Suppressor macrophage treated with lipopolysaccharide for 1 hour (primary cell): ENCODE measurements at regions not wholly inside any gene's neighbourhood (a gene's known extent, or its start where the extent isn't known, plus 50 kb on each side); places are given as distances from the start of the nearest gene placed in this dataset.
"Not testable (repeated sequence)": the region's sequence is repeated elsewhere in the genome, so short reads cannot be mapped to it uniquely, and the experiment has no call there.

Source experiments
- DNase-seq, 3 donors: peaks; one replicate each; pipeline ENCODE4 v3.0.0-alpha.2; 2020 to 2022

DNA sequence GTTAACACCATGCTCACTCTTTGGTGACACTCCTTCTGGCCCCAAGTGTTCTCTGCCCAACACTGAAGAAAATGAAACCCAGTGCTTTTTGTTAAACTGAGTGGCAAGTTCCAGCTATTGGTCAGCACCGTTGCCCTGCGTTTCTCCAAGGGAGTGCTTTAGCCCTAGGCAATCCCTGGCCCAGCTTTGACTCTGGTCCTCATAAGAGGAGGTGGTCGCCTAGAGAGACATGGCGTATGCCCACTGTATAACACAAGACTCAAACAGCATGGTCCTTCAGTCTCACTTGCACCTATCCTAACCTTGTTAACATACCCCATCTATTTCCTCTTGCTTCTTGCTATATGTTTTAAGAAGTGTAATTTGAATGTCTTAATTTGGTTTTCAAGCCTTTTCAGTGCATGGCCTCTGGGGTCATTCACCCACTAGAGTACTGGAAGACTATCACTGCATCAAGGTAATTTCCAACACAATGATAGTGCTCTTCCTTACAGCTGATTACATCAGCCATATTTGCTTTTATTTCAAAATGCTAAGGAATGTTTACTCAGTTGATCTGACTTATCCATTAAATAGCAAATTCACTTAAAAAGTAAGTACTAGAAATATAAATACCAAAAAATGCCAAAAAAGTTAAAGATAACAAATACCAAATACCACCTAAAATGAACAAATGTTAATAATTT lies 190.5 kb upstream of the SOX21 start:
- DNase-seq = no peak

DNA sequence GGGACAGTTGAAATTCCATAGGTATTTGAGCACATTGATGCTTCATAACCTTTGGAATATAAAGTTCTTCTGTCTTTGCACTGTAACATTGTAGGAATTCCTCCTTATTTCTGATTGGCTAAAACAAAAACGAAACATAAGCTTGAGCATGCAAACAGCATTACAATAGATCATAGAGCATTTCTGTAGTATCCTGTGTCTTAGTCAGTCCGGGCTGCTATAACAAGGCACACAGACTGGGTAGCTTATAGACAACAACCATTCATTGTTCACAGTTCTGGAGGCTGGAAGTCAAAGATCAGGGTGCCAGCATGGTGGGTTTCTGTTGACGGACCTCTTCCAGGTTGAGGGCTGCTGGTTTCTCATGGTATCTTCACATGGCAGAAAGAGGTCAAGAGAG lies 188.7 kb upstream of the SOX21 start:
- DNase-seq = no peak

DNA sequence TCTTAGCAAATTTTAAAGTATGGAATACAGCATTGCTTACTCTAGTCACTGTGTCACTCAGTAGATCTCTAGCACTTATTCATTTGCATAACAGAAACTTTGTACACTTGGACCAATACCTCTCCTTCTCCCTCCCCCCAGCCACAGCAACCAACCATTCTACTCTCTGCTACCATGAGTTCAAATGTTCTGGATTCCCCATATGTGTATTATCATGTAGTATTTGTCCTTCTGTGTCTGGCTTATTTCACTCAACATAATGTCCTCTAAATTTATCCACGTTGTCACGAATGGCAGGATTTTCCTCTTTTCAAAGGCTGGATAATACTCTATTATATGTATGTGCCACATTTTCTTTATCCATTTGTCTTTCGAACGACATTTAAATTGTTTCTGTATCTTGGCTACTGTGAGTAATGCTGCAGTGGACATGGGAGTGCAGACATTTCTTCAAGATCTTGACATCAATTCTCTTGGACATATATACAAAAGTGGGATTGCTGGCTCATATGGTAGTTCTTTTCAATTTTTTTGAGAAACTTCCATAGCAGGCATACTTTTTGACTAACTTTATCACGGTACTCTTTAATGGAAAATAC lies 184.5 kb upstream of the SOX21 start:
- DNase-seq = no peak

DNA sequence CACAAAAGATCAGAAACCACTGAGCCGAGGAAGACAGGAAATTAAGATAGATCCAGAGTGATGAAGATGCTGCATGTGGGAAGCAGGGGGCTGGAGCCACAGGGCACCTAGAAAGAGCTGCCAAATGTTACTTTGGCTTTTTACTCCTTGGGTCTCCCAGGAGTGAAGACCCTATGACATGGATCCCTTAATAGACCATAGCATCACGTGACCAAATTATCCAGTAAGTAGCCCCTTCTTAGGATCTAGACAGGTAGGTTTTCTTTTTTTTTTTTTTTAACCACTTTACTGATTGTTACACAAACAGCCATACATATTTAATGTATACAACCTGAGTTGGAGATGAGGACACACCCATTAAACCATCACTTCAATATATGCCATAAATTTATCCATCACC lies 183.9 kb upstream of the SOX21 start:
- DNase-seq = no peak

DNA sequence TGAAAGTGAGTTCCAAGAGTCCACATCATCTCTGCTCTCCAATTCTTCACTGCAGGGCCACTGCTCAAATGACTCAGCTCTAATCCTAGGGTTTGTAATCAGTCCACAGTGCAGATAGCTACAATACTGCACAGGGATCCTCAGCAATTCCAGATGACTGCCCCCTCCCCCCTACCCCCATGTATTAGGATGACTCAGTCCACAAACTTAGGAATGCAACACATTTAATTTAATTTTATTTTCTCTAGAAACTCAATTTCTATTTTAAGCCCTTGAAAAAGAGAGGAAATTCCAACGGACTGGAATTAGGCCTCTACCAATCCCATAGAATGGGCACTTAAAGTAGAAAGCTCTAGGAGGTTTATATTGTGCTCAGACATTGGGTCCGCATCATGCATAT lies 173.8 kb upstream of the SOX21 start:
- no peak for DNase-seq

DNA sequence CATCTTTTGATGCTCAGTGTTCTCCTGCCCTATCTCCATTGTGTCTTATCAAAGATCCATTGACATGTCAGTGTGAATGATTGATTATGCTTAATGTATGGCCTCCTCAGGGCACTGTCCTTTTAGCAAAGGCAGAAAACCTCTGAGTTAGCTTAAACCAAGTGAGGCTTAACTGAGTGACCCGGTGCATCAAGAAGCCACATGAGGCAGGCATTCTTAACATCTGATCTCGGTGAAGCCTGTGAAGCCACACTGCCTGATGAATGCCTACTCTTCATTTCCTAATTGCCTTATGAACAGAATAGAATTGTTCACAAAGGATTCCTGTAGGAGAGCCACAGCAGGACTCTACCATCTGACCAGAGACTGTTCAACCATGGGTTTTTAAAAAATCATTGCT lies 168.1 kb upstream of the SOX21 start:
- no peak for DNase-seq

DNA sequence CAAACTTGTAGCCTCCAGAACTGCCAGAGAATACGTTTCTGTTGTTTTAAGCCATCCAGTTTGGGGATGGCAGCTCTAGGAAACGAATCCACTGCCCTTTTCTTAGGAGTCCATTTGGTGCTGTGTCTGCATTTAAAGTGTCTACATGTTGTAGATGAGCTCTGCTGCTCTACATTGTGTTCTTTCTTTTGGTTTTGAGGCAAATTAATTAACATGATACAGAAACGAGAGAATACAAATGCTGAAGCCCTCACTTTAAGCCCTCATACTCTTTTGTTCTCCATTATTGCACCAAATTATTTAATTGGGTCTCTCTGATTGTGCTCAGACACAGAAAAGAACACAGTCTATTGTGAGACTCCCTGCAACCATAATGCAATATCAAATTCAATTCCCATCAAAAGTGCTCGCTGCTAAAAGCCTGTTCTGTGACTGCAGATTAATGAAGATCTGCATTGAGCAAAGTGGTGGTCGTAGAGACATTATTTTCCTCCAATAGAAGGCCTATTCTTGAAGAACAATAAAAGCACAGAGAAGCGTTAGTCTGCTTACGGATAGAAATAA lies 166.3 kb upstream of the SOX21 start:
- DNase-seq = no peak

DNA sequence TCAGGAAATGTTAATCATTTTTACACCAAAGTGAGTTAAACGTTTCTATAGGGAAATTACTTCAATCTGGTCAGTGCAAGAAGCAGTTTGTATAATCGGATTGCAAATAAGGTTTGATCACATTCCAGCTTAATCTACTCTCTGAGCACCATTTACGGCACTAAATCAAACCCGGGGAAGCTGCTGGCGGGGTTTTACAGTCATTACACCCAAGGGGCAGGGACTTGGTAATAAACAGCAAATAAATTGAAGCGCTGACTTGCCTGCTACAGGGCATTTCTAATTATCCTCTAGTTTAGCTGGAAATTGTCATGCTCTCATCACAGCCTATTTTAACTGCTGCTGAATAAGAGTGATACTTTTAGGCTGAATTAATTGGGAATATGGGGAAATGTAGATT lies 152.1 kb upstream of the SOX21 start:
- DNase-seq = no peak

DNA sequence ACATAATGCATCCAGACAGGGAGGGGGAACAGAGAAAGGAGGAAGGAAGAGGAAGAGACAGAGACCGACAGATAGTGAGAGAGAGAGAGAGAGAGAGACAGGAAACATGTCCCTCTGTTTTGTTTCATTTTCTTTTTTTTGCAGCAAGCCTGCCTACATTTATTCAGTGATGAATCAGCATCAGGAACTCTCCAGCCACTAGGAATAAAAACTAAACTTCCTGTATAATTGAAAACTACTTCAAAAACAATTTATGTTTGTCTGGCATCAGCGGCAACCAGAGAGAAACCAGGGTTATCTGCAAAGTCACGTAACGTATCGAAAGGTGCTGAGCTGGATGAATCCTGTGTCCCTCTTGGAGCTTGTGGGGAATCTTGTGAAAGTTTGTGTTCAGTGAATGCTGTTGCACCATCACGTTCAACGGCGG lies 148.6 kb upstream of the SOX21 start:
- peak; percentile 24 to 54 (median 38) for DNase-seq

DNA sequence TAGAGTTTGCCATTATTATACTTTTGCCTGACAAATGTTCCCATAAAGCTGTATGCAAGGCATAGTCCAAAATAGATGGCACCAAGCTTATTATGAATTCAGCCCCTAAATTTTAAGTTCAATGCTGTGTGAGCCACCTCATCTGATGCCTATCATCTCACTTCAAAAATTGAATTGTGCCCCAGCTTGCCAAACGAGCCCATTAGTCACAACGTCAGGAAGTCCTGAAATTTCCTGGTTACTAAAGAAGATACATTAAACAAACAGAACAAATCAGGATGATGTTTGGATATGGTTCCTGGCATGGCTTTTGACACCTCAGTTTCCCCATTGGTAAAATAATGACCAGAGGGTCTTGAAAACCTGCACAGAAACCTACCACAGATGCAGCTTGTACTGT lies 147.5 kb upstream of the SOX21 start:
- DNase-seq = no peak

DNA sequence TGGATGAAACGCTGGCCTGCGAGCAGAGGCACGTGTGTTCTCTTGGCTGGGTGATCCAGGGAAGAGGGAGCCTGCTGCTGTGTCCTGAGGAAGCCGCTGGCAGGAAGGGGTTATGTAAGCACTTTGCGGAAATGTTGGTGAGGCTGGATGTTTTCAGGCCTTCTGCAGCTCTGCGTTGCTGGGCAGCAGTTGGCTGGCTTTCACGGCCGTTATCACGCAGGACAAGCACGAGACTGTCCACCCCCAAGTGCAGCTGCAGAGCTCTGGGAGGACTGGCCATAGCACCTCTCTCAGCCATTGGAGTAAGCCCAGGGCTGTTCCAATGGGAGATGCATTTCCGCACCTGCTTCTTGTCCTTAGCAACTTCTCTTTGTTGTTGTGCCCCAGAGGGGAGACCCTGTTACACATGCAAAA lies 146.9 kb upstream of the SOX21 start:
- peak in 2 of 3 donors; percentile 20 to 23 for DNase-seq

DNA sequence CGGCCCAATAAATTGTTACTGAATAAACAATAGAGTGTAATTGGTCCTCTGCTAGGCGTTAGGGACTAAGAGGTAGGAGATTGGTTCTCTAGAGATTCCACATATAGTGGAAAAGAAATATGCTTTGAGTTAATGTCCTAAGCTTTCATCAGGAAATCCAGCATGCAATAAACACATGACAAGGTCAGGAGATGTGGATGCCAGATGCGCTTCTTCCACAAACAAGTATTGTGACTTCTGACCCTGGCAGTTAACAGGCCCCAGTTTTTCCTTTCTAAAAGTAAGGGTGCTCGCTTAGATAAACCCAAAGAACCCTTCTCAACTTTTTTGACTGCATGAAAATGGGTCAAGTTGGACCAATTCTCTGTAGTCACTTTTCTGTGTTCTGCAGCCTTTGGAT lies 146.5 kb upstream of the SOX21 start:
- no peak for DNase-seq

DNA sequence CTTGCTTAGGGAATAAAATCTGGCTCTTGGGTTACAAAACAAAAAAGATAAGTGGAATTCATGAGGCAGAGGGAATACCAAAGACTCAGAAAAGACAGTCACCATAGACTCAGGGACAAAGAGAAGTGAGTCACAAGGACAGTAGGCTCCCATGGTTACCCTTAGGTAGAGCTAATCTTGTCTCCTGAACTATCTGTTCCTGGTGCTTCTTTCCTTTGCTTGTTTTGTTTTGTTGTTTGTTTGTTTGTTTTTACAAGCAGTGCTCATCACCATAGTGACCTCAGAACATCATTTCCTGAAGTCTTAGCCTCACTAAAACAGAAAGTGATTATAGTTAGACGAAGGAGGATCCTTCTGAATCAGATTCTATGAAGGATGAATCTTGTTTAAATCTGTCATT lies 142.3 kb upstream of the SOX21 start:
- no peak for DNase-seq

DNA sequence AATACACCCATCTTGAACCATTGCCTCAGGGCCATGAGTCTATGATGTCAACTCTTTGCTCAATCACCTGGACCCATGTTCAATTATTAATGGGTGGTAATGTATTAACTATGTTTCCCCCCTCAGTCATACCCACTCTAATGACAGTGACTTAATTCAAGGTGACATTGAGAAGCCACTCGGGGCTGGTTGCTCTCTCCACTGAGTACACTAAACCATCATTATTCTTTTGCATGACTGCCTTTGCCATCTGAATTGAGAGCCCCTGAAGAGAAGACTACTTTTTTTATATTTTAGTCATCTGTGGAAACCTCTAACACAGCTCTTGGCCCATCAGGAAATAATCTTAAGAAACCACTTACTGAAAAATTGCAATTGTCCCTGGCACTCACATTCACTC lies 139.2 kb upstream of the SOX21 start:
- DNase-seq = no peak

DNA sequence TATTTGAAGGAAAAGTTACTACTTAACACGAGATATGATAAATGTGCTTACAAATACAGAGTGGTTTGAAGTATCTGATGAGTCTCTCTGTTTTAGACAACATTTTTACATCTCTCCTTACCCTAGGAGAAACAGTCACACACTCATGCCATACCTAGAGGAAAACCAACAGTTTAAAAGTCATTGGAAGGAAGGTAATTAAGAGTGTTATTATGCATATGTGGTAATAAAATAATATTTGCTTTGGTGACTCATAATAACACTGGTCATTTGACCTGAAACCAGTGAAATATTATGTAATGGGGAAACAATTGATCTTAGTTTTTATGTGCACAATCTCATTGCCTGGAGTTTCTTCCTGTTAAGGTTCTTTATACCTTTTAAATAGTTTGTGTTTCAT lies 136.9 kb upstream of the SOX21 start:
- DNase-seq = no peak

DNA sequence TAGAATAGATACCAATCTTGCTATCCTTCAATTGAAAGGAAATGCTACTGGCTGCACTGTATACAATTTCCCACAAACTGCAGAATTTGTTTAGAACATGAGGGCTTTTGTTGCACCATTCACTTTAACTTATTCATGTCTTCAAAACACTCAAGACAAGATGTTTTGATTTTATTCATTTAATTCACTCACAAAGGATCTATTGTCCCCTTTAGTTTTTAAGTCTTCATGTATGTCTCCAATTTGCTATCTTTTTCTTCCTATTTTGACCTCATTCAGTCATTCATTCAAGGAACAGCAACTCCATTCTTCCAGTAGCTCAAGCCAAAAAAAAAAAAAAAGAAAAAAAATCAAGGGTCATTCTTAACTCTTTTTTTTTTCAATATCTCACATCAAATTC lies 130.6 kb upstream of the SOX21 start:
- DNase-seq = no peak

DNA sequence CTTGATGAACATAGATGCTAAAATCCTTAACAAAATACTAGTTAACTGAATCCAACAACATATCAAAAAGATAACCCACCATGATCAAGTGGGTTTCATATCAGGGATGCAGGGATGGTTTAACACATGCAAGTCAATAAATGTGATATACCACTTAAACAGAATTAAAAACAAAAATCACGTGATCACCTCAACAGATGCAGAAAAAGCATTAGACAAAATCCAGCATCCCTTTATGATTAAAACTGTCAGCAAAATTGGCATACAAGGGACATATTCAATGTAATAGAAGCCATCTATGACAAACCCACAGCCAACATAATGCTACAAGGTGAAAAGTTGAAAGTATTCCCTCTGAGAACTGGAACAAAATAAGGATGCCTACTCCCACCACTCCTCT lies 124.7 kb upstream of the SOX21 start:
- DNase-seq = not testable (repeated sequence)

DNA sequence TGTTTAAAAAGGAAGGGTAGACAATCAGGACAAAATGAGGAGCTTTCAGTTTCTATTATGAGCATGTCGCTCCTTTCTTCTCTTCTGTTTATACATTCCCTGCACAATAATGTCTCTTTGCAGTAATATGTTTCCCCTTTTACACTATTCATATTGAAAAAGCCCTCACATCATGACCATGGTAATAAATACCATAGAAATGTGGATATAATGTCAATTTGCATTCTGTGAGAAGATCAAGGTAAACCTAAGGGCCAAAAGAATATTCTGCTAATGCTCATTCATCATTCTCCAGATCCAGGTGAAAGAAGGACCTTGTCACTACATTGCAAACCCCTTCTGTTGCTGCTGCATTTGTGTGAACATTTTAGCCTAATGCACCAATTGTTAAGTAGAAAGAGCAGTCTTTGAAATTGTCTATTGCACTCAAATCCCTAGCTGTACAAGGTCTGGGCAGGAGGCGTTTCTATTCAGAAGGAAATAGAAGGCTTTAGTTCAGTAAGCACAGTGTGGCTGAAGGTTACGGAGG lies 117.6 kb upstream of the SOX21 start:
- no peak for DNase-seq

DNA sequence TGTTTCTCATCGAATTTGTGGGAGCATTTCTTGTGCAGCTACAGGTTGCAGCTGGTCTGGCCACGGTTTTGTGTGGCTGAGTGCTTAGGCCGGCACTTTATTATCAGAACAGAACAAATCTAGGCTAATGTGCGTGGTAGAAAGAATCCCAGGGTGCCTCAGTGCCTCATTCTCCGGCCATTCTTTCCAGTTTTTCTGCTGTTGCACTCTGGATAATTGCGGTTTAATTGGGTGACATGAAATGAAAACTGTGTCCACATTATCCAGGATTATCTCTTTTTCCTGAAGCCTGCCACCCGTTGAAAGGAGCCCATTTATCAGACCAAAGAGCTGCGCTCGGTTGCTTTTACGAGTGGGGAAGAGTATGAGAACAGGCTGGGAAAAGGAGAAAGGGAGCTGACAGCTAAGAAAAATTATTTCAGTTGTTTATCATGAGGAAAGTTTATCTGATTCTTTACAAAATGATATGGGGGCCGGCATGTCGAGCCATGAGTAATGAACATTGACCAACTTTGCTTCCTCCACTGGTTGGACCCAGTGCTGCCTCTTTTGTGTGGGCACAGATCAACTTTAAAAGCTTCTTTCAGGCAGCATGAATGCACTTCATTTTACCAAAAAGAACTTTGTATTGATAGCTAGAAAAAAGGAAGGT lies 117.0 kb upstream of the SOX21 start:
- DNase-seq = no peak

DNA sequence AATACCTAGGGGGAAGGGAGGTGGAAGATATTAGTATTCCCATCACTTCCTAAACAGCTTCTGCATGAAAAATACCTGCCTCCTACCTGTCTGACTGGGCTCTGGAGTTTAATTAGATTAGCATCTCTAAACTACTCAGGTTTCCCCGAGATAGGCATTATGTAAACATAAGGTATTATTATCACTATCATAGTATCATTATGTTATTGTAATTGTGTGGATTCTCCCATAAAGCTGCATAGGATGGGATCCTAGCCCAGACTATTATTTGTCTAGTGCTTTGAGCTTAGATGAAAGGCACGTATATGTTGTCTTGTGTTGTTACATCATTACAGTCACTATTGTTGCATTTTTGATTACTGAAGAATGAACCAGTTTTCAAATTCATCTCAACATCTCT lies 115.2 kb upstream of the SOX21 start:
- no peak for DNase-seq

DNA sequence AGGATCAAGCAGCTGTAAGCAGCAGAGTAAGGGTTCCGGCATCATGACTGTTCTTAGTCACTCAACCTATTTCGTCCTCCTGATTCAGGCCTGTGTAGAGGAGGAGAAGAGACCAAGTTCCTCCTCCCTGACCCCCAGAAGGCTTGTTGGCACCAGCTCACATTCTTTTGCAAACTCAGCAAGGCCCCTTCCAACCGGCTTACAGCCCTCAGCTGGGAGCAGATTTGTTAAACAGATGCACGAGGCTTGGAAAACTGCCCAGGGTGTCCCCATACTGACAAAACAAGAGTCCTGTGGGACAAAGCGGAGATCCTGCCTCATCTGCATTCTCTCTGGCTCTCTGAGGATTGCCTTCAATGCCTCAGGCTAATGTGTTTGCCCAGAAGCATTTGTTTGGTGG lies 113.2 kb upstream of the SOX21 start:
- no peak for DNase-seq

DNA sequence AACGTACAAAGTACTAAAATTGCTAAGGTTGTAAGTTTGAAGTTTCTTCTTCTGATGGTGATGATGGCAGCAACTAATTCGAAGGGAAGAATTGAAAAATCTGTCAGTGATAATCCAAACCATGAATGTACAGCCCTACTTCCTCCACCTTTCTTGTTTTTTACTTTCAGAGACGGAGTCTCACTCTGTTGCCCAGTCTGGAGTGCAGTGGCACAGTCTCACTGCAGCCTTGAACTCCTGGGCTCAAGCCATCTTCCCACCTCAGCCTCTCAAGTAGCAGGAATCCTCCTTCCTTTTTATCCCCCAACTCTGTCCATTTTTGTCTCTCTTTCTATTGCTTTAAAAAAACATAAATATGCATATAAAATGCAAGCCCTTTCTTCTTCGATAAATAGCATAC lies 112.3 kb upstream of the SOX21 start:
- no peak for DNase-seq

DNA sequence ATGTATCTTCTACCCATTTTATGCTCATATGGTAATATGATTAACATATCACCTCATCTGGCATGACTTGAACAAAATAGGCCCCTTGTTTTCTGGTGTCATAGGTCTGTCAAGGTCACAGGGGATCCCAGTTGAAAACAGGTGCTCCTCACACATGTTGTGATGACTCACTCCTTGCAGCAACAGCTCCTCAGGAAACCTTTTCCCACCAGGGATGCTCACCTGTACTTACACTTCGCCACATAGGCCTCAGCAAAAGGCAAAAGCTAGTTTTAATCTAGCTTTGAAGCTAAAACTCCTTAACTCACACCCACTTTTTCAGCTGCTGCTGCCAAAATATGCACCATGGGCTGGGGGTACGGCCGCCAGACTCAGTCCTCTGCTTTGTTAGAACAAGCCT lies 110.0 kb upstream of the SOX21 start:
- no peak for DNase-seq

DNA sequence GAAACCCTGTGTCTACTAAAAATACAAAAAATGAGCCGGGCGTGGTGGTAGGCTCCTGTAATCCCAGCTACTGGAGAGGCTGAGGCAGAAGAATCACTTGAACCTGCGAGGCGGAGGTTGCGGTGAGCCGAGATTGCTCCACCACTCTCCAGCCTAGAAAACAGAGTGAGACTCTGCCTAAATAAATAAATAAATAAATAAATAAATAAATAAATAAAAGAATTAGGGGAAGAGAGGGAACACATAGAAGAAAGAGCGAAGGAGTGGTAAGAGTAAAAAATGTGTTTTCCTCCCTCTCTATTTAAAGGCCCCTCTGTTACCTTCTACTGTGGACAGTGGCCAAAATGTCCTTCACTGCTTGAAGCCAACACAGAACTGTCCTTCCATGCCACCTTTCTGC lies 103.9 kb upstream of the SOX21 start:
- DNase-seq = no peak
